Ovary (tissue), 7 donors: ENCODE measurements at regions not wholly inside any gene's neighbourhood (a gene's known extent, or its start where the extent isn't known, plus 50 kb on each side); places are given as distances from the start of the nearest gene placed in this dataset.

Experiments
- DNase-seq, 5 donors: peaks; one replicate each; pipeline ENCODE4 v3.0.0-alpha.2; 2019 to 2020
- H3K27ac ChIP-seq, 2 donors: fragments of 200-600 bp; one replicate each; pipeline versions ENCODE4 v1.5.1 to v1.8.0; 2019 to 2022
- H3K27me3 ChIP-seq: fragments of 200-600 bp; one replicate; pipeline ENCODE4 v1.8.0; 2022
- H3K36me3 ChIP-seq: fragments of 200-600 bp; sonication (generic); one replicate; pipeline ENCODE4 v1.5.1; 2019
- H3K4me1 ChIP-seq: one replicate; pipeline ENCODE4 v1.8.1; 2013; ENCODE audit warnings: mild to moderate bottlenecking, moderate library complexity; ENCODE audit not compliant: insufficient read depth
- H3K4me3 ChIP-seq: fragments of 200-600 bp; sonication (generic); one replicate; pipeline ENCODE4 v1.5.1; 2017
- H3K9me3 ChIP-seq, 2 donors: fragments of 200-600 bp in 1 of 2; sonication (generic) in 1 of 2; one replicate each; pipeline versions ENCODE4 v1.5.1 to v1.8.1; 2013 to 2019; ENCODE audit warnings: mild to moderate bottlenecking in 1 of 2, moderate library complexity in 1 of 2
- CTCF ChIP-seq, 3 donors: fragments of 450-650 bp in 2 of 3; fragments of 200-600 bp in 1 of 3; IDR thresholded peaks; one replicate each; pipeline versions ENCODE4 v1.5.1 to v1.8.0; 2016 to 2022; ENCODE audit warnings: antibody characterized with exemption in 3 of 3, mild to moderate bottlenecking in 1 of 3
- EP300 ChIP-seq: sonication (generic); formaldehyde crosslinking; IDR thresholded peaks from one replicate; pipeline ENCODE4 v1.6.1; 2017; ENCODE audit warnings: antibody characterized with exemption
- POLR2A ChIP-seq: fragments of 450-650 bp; IDR thresholded peaks from one replicate; pipeline ENCODE4 v1.6.1; 2017; ENCODE audit warnings: antibody characterized with exemption, mild to moderate bottlenecking, moderate library complexity
- WGBS, 3 donors: extraction: QIAGEN DNeasy Blood & Tissue Kit in 1 of 3; methylation state at CpG; one replicate each; pipeline versions ENCODE4 v1.1.5 to v1.1.7; 2013 to 2017; 5-methylcytosine and 5-hydroxymethylcytosine counted together
- intact Hi-C, 4 donors: fragments of 100-400 bp; cut with DNase I; formaldehyde crosslinking; loops; one replicate each; pipeline versions ENCODE4 v1.11.0 to v1.15.1; 2022 to 2023
- donor health status: DM: no; HTN: no; CAD: no; lungs with moderate emphysema.
- donor health status: DM: no; HTN: no; CAD: no.
- donor health status: Bipolar disorder and iron deficiency.
- donor health status: DM: no; HTN: no; CAD: no.
- donor health status: DM: yes; HTN: yes; CAD: no.

GRCh38 chr15:72838311-72838731, 54.8 kb upstream of the ADPGK start:
- no peaks in the 10 kb centered on the region for H3K9me3 ChIP-seq
- DNase-seq = peak in 2 of 5 donors; percentile 24 to 27
- no peaks in the 10 kb centered on the region for H3K36me3 ChIP-seq
- no peaks in the 10 kb centered on the region for H3K4me1 ChIP-seq
- no peak overlapping the region for H3K27ac ChIP-seq
- WGBS, 3 donors = 9 to 17% (median 15%) methylated on average over 5 of the region's 5 CpGs
- no peaks in the 10 kb centered on the region for H3K27me3 ChIP-seq
- TF ChIP-seq EP300 (no peak), CTCF (IDR thresholded peaks at IDR 0.05) (no peak), POLR2A (no peak)
- intact Hi-C loops = no loop called here
- H3K4me3 ChIP-seq = no peak overlapping the region

- DNase-seq = no peak
- Histone ChIP-seq H3K9me3 (no peaks in the 10 kb centered on the region), H3K4me3 (no peak overlapping the region), H3K36me3 (no peaks in the 10 kb centered on the region), H3K27ac (no peak overlapping the region), H3K27me3 (no peaks in the 10 kb centered on the region), H3K4me1 (no peaks in the 10 kb centered on the region)
- intact Hi-C loops = no loop called here
- 74 to 78% (median 75%) methylated on average over 6 of the region's 6 CpGs for WGBS, 3 donors
- no peak for TF ChIP-seq EP300
- TF ChIP-seq CTCF (IDR thresholded peaks at IDR 0.05) = no peak
- TF ChIP-seq POLR2A = no peak
These were observed 53.2 kb upstream of the ADPGK start for GRCh38 chr15:72836676-72837330.

- H3K4me3 ChIP-seq = no peak overlapping the region
- H3K36me3 ChIP-seq = no peaks in the 10 kb centered on the region
These were observed 51.8 kb upstream of the ADPGK start for GRCh38 chr15:72835294-72835890.

GRCh38 chr15:72833561-72833960, 50.0 kb upstream of the ADPGK start:
- Histone ChIP-seq H3K9me3 (no peaks in the 10 kb centered on the region), H3K4me3 (no peak overlapping the region), H3K36me3 (no peaks in the 10 kb centered on the region), H3K27ac (no peak overlapping the region), H3K4me1 (no peaks in the 10 kb centered on the region), H3K27me3 (no peaks in the 10 kb centered on the region)
- TF ChIP-seq CTCF (IDR thresholded peaks at IDR 0.05) (no peak), EP300 (no peak), POLR2A (no peak)
- DNase-seq = no peak
- WGBS, 3 donors = 49 to 60% (median 58%) methylated on average over 2 of the region's 2 CpGs
- intact Hi-C loops = no loop called here

More at GRCh38 chr15:72835294-72835890, 51.8 kb upstream of the ADPGK start:
- H3K4me1 ChIP-seq = no peaks in the 10 kb centered on the region
- no peak overlapping the region for H3K27ac ChIP-seq
- no peaks in the 10 kb centered on the region for H3K9me3 ChIP-seq
- TF ChIP-seq CTCF (IDR thresholded peaks at IDR 0.05) (no peak), POLR2A (no peak), EP300 (no peak)
- no peak for DNase-seq
- intact Hi-C loops = no loop called here
- no peaks in the 10 kb centered on the region for H3K27me3 ChIP-seq
